ENCODE measurements at regions not wholly inside any gene's neighbourhood (a gene's known extent, or its start where the extent isn't known, plus 50 kb on each side); places are given as distances from the start of the nearest gene placed in this dataset.
A peak's percentile ranks its signal among the peaks of the same experiment; 100 is the strongest.

- H3K27ac ChIP-seq, result no peak overlapping the region
- DNase-seq, result no peak
- peaks cover 7% of the 10 kb centered on the region; the same call in 1 of the 2 replicates for H3K27me3 ChIP-seq
- H3K4me1 ChIP-seq, result no peaks in the 10 kb centered on the region
- no peak overlapping the region for H3K4me3 ChIP-seq
- H3K9me3 ChIP-seq (replicated peaks), result no peaks in the 10 kb centered on the region
- no peaks in the 10 kb centered on the region for H3K36me3 ChIP-seq
Measured at GRCh38 chr9:88742905-88743304, 207.9 kb downstream of the NXNL2 start.

GRCh38 chr9:88745276-88746001, 210.5 kb downstream of the NXNL2 start:
- no peaks in the 10 kb centered on the region for H3K4me1 ChIP-seq
- DNase-seq, result no peak
- no peak overlapping the region for H3K4me3 ChIP-seq
- no peaks in the 10 kb centered on the region for H3K36me3 ChIP-seq
- no peak overlapping the region for H3K27ac ChIP-seq
- no peaks in the 10 kb centered on the region for H3K9me3 ChIP-seq (replicated peaks)
- peaks cover 7% of the 10 kb centered on the region; the same call in 1 of the 2 replicates for H3K27me3 ChIP-seq

- H3K36me3 ChIP-seq, result no peaks in the 10 kb centered on the region
- H3K27ac ChIP-seq, result no peak overlapping the region
- H3K4me3 ChIP-seq, result no peak overlapping the region
- peaks cover 7% of the 10 kb centered on the region; the same call in 1 of the 2 replicates for H3K27me3 ChIP-seq
- no peaks in the 10 kb centered on the region for H3K9me3 ChIP-seq (replicated peaks)
- no peak for DNase-seq
- H3K4me1 ChIP-seq, result no peaks in the 10 kb centered on the region
Measured at GRCh38 chr9:88746029-88746742, 211.2 kb downstream of the NXNL2 start.

GRCh38 chr9:88746743-88747398, 211.9 kb downstream of the NXNL2 start:
- Histone ChIP-seq H3K9me3 (replicated peaks) (no peaks in the 10 kb centered on the region), H3K27me3 (peaks cover 7% of the 10 kb centered on the region; the same call in 1 of the 2 replicates), H3K36me3 (no peaks in the 10 kb centered on the region), H3K27ac (no peak overlapping the region), H3K4me1 (no peaks in the 10 kb centered on the region), H3K4me3 (no peak overlapping the region)
- DNase-seq, result no peak

DNA sequence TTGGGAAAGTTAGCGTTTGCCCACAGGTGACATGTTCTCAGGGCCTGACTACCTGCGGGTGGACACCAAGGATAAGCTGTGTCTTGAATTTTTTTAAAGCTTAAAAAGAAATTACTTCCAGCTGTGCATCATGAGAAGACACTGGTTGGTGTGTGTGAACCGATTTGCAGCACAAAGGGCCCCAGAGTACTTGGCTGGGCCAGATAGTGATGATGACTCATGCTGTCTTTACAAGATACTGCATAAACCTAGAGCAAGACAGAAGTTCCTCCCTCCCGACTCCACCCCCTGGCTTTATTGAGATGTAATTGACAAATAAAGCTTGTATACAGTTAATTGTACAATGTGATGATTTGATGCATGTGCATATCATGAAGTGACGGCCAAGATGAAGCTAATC, 212.8 kb downstream of the NXNL2 start:
- no peak for DNase-seq
- no peak overlapping the region for H3K27ac ChIP-seq
- no peaks in the 10 kb centered on the region for H3K4me1 ChIP-seq

GRCh38 chr9:88748566-88749261, 213.7 kb downstream of the NXNL2 start:
- no peak overlapping the region for H3K27ac ChIP-seq
- H3K4me1 ChIP-seq, result no peaks in the 10 kb centered on the region
- peaks cover 7% of the 10 kb centered on the region; the same call in 1 of the 2 replicates for H3K27me3 ChIP-seq
- H3K9me3 ChIP-seq (replicated peaks), result no peaks in the 10 kb centered on the region
- H3K4me3 ChIP-seq, result no peak overlapping the region
- no peaks in the 10 kb centered on the region for H3K36me3 ChIP-seq
- DNase-seq, result no peak

More for the DNA sequence above, 212.8 kb downstream of the NXNL2 start:
- Histone ChIP-seq H3K36me3 (no peaks in the 10 kb centered on the region), H3K9me3 (replicated peaks) (no peaks in the 10 kb centered on the region), H3K27me3 (peaks cover 7% of the 10 kb centered on the region; the same call in 1 of the 2 replicates), H3K4me3 (no peak overlapping the region)

DNA sequence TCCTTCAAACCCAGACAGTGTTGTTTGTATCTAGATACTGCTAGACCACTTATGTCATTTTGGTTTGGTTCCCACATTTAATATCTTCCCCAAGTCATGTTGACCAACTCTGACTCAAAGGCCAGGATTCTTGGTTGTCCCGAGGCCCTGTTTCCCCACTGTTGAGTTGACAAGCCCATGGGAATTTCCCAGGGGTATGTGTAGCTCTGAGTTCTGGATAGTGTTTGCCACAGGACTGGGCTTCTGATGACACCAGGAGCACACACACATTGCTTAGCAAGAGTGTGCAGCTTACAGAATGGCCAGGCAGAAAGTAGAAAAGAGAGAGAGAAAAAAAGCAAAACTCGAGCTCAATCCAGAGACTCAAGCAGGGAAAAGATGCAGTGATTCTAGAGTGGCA, 214.4 kb downstream of the NXNL2 start:
- no peak for DNase-seq
- peaks cover 6% of the 10 kb centered on the region; the same call in 1 of the 2 replicates for H3K27me3 ChIP-seq
- H3K4me1 ChIP-seq, result no peaks in the 10 kb centered on the region
- H3K36me3 ChIP-seq, result no peaks in the 10 kb centered on the region
- no peaks in the 10 kb centered on the region for H3K9me3 ChIP-seq (replicated peaks)
- no peak overlapping the region for H3K4me3 ChIP-seq
- no peak overlapping the region for H3K27ac ChIP-seq

DNA sequence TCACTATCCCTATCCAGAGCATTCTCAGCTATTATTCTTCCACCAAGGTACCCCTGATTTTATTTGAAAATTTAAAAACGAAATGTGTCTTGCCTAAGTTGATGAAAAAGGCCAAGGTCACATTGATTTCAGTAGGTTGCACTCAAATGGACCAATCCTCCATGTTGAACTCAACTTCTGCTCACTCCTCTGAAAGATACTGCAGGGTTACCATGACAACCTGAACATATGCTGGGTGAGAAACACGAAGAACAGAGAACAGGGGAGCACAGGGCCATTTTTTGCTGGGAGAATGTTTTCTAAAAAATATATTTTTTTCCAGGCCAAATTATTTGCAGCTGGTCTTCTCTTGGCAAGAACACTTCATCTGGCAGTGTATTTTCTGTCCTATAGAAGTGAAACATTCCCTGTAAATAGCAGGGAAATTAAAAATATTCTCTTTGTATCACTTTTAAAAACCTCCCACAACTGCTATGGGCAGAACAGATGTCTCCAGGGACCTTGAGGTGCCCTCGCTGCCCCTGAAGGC, 215.9 kb downstream of the NXNL2 start:
- Histone ChIP-seq H3K27ac (no peak overlapping the region), H3K9me3 (replicated peaks) (no peaks in the 10 kb centered on the region), H3K36me3 (no peaks in the 10 kb centered on the region), H3K27me3 (no peaks in the 10 kb centered on the region), H3K4me1 (no peaks in the 10 kb centered on the region), H3K4me3 (no peak overlapping the region)
- DNase-seq, result no peak

DNA sequence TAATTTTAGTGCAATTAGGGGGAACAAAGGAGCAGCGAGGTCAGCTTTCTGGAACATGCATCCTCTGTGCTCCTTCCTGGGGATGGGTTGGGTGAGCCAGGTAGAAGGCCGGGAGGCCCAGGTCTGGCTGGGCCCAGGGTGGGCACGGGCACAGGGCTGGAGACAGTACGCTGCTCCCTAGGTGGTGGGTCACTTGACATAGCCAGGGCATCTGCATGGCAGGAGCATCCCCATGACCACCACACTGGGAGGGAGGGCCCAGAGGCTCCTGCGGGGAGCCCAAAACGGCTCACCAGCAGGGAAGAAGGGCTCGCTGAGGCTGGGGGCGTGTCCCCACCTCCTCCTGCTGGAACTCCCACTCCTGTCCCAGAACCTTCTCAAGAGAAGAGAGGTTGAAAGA, 216.8 kb downstream of the NXNL2 start:
- DNase-seq, result no peak
- Histone ChIP-seq H3K4me3 (no peak overlapping the region), H3K9me3 (replicated peaks) (no peaks in the 10 kb centered on the region; the same call in 1 of the 2 replicates), H3K4me1 (no peaks in the 10 kb centered on the region), H3K27me3 (no peaks in the 10 kb centered on the region), H3K36me3 (no peaks in the 10 kb centered on the region), H3K27ac (no peak overlapping the region)

DNA sequence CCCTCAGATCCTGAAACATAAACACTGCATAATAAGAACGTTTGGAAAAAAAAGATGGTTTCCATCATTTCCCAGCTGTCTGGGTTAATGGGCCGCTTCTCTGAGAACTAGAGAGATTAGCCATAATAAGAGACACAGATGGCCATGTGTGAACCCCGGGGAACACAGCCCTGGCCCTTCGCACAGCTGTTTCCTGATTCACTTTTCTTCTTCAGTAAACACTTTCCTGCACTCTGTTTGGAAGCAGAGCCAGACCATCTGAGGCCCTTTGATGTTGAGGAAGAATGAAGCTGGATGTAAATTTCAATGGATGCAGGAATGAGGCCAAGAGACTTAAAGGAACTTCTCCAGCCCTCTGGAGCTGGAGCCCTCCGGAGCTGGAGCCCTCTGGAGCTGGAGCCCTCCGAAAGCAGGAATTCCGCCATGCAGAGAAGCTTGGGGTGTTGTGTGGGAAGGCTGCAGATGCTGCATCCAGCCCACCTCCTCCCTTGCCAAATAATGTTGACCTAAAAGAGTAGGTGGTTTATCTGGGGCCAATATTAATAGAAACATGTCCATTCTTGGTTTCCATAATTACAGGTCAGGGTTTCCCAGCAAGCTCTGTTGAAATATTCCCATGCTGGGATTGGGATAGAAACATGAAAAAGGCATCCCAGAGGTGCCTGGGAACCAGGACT, 218.9 kb downstream of the NXNL2 start:
- no peaks in the 10 kb centered on the region for H3K27me3 ChIP-seq
- H3K4me1 ChIP-seq, result no peaks in the 10 kb centered on the region
- H3K9me3 ChIP-seq (replicated peaks), result no peaks in the 10 kb centered on the region; the same call in 1 of the 2 replicates
- no peak overlapping the region for H3K27ac ChIP-seq
- H3K4me3 ChIP-seq, result no peak overlapping the region
- peak in 1 of 2 experiments; percentile 7 for DNase-seq
- H3K36me3 ChIP-seq, result no peaks in the 10 kb centered on the region

- H3K4me3 ChIP-seq, result no peak overlapping the region
- DNase-seq, result no peak
- H3K27ac ChIP-seq, result no peak overlapping the region
- no peaks in the 10 kb centered on the region for H3K36me3 ChIP-seq
- no peaks in the 10 kb centered on the region for H3K27me3 ChIP-seq
- no peaks in the 10 kb centered on the region for H3K4me1 ChIP-seq
- H3K9me3 ChIP-seq (replicated peaks), result no peaks in the 10 kb centered on the region; the same call in 1 of the 2 replicates
Measured at GRCh38 chr9:88754452-88754851, 219.5 kb downstream of the NXNL2 start.

DNA sequence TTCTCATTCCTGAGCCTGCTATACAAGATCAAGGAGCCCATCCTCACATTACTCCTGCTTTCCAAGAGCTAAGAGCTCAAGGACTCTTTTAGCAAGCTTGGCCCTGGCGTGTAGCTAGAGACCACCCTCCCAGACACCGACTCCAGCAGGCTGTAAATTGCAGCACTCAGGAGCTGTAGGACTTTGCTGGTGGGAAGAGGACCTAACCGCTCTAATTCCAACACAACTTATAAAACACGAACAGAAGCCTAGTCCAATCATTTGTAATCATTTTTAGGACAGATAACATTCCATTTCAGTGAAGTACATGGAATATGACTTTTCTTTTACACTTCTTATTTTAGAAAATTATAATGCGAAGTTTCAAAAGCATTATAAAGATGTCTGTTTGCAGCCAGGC, 219.9 kb downstream of the NXNL2 start:
- DNase-seq, result no peak
- H3K4me3 ChIP-seq, result no peak overlapping the region
- H3K4me1 ChIP-seq, result no peaks in the 10 kb centered on the region
- no peaks in the 10 kb centered on the region; the same call in 1 of the 2 replicates for H3K9me3 ChIP-seq (replicated peaks)
- H3K27ac ChIP-seq, result no peak overlapping the region
- no peaks in the 10 kb centered on the region for H3K27me3 ChIP-seq
- no peaks in the 10 kb centered on the region for H3K36me3 ChIP-seq

GRCh38 chr9:88757406-88758010, 222.5 kb downstream of the NXNL2 start:
- H3K27ac ChIP-seq, result no peak overlapping the region

More at GRCh38 chr9:88757406-88758010, 222.5 kb downstream of the NXNL2 start:
- no peak for DNase-seq
- Histone ChIP-seq H3K4me3 (no peak overlapping the region), H3K27me3 (no peaks in the 10 kb centered on the region), H3K36me3 (no peaks in the 10 kb centered on the region), H3K9me3 (replicated peaks) (no peaks in the 10 kb centered on the region; the same call in 1 of the 2 replicates), H3K4me1 (no peaks in the 10 kb centered on the region)

All from SJCRH30 (cell line).